HEK293 (cell line): ENCODE measurements at regions not wholly inside any gene's neighbourhood (a gene's known extent, or its start where the extent isn't known, plus 50 kb on each side); places are given as distances from the start of the nearest gene placed in this dataset.

Experiments
- CTCF ChIA-PET: fragments of 350-600 bp; formaldehyde crosslinking; extraction: SDS; loops from one replicate; lab custom pipeline; 2021; ENCODE audit warnings: antibody characterized with exemption; lab: Yijun Ruan, JAX
- POLR2A ChIA-PET: fragments of 300-600 bp; formaldehyde crosslinking; extraction: SDS; loops from one replicate; lab custom pipeline; 2020; ENCODE audit warnings: antibody characterized with exemption, inconsistent platforms; lab: Yijun Ruan, JAX
- H3K27ac ChIP-seq: fragments of 200-500 bp; sonication (Bioruptor generic); 2 replicates; pipeline ENCODE4 v1.5.1; 2014; ENCODE audit warnings: low read depth, low read length, control low read depth, inconsistent platforms; ENCODE audit errors: extremely low read depth
- H3K36me3 ChIP-seq, 2 experiments: fragments of 200-500 bp in 1 of 2; sonication (Bioruptor generic) in 1 of 2; 1 replicate in 1 of 2; 2 replicates in 1 of 2; pipeline ENCODE4 v1.5.1; 2014 to 2017; ENCODE audit warnings: inconsistent platforms in 2 of 2, low read length in 2 of 2; ENCODE audit not compliant: control insufficient read depth in 2 of 2, insufficient read depth in 1 of 2
- H3K4me1 ChIP-seq: fragments of 200-500 bp; sonication (Bioruptor generic); 2 replicates; pipeline ENCODE4 v1.5.1; 2014; ENCODE audit warnings: mild to moderate bottlenecking, low read length, inconsistent platforms; ENCODE audit not compliant: control insufficient read depth, insufficient read depth
- H3K4me3 ChIP-seq: 2 replicates; pipeline ENCODE4 v1.5.1; 2011; ENCODE audit warnings: low read depth, mild to moderate bottlenecking, control low read depth, low read length, moderate library complexity
- H3K9me3 ChIP-seq: fragments of 200-500 bp; sonication (Bioruptor generic); 2 replicates; pipeline ENCODE4 v1.5.1; 2014; ENCODE audit warnings: low read depth, low read length, inconsistent platforms; ENCODE audit not compliant: control insufficient read depth, insufficient read depth
- GLI4 ChIP-seq: fragments of 450-650 bp; formaldehyde crosslinking; IDR thresholded peaks from 2 replicates; pipeline ENCODE4 v1.5.1; 2016; ENCODE audit warnings: missing biosample characterization, missing genetic modification characterization
- KLF1 ChIP-seq: fragments of 450-650 bp; formaldehyde crosslinking; IDR thresholded peaks from 2 replicates; pipeline ENCODE4 v1.5.1; 2016; ENCODE audit warnings: missing biosample characterization, missing genetic modification characterization
- MZF1 ChIP-seq: fragments of 450-650 bp; formaldehyde crosslinking; IDR thresholded peaks from 2 replicates; pipeline ENCODE4 v1.5.1; 2017; ENCODE audit warnings: missing biosample characterization, missing genetic modification characterization, borderline replicate concordance
- OSR2 ChIP-seq: fragments of 450-650 bp; formaldehyde crosslinking; IDR thresholded peaks from 2 replicates; pipeline ENCODE4 v1.5.1; 2016; ENCODE audit warnings: missing biosample characterization, missing genetic modification characterization
- RBAK ChIP-seq: fragments of 450-650 bp; formaldehyde crosslinking; IDR thresholded peaks from 2 replicates; pipeline ENCODE4 v1.5.1; 2016; ENCODE audit warnings: missing biosample characterization, missing genetic modification characterization
- ZBTB26 ChIP-seq: fragments of 450-650 bp; formaldehyde crosslinking; optimal IDR thresholded peaks from 2 replicates; pipeline ENCODE3; 2016; ENCODE audit warnings: missing biosample characterization, mild to moderate bottlenecking, missing genetic modification characterization
- ZFP41 ChIP-seq: fragments of 450-650 bp; formaldehyde crosslinking; IDR thresholded peaks from 2 replicates; pipeline ENCODE4 v1.5.1; 2016; ENCODE audit warnings: missing biosample characterization, missing genetic modification characterization, borderline replicate concordance
- ZNF140 ChIP-seq: fragments of 450-650 bp; formaldehyde crosslinking; IDR thresholded peaks from 2 replicates; pipeline ENCODE4 v1.5.1; 2016; ENCODE audit warnings: missing biosample characterization, missing genetic modification characterization
- ZNF248 ChIP-seq: fragments of 450-650 bp; formaldehyde crosslinking; IDR thresholded peaks from 2 replicates; pipeline ENCODE4 v1.5.1; 2017; ENCODE audit warnings: missing biosample characterization, missing genetic modification characterization
- ZNF280D ChIP-seq: fragments of 450-650 bp; formaldehyde crosslinking; IDR thresholded peaks from 2 replicates; pipeline ENCODE4 v1.5.1; 2016; ENCODE audit warnings: missing biosample characterization, missing genetic modification characterization
- ZNF473 ChIP-seq: fragments of 450-650 bp; formaldehyde crosslinking; IDR thresholded peaks from 2 replicates; pipeline ENCODE4 v1.5.1; 2017; ENCODE audit warnings: missing biosample characterization, missing genetic modification characterization
- ZNF529 ChIP-seq: fragments of 450-650 bp; formaldehyde crosslinking; IDR thresholded peaks from 2 replicates; pipeline ENCODE4 v1.5.1; 2017; ENCODE audit warnings: missing genetic modification characterization, missing biosample characterization; ENCODE audit not compliant: insufficient replicate concordance
- ZNF530 ChIP-seq: fragments of 450-650 bp; formaldehyde crosslinking; IDR thresholded peaks from 2 replicates; pipeline ENCODE4 v1.5.1; 2016; ENCODE audit warnings: low read depth, missing biosample characterization, missing genetic modification characterization
- ZNF664 ChIP-seq: fragments of 450-650 bp; formaldehyde crosslinking; IDR thresholded peaks from 2 replicates; pipeline ENCODE4 v1.5.1; 2016; ENCODE audit warnings: missing biosample characterization, missing genetic modification characterization
- ZNF837 ChIP-seq: fragments of 450-650 bp; formaldehyde crosslinking; IDR thresholded peaks from 2 replicates; pipeline ENCODE4 v1.5.1; 2016; ENCODE audit warnings: missing biosample characterization, missing genetic modification characterization

GRCh38 chr1:193625255-193625654 is 438.8 kb upstream of the B3GALT2 start:
- Histone ChIP-seq H3K9me3 (no peaks in the 10 kb centered on the region), H3K4me1 (no peaks in the 10 kb centered on the region), H3K4me3 (no peak overlapping the region), H3K27ac (no peak overlapping the region), H3K36me3 (no peaks in the 10 kb centered on the region)
- POLR2A ChIA-PET = no interaction called here
- TF ChIP-seq RBAK (tag by site-specific recombination) = no peak
- CTCF ChIA-PET = no interaction called here

- POLR2A ChIA-PET = no interaction called here
- Histone ChIP-seq H3K27ac (no peak overlapping the region), H3K36me3 (no peaks in the 10 kb centered on the region), H3K9me3 (no peaks in the 10 kb centered on the region), H3K4me1 (no peaks in the 10 kb centered on the region), H3K4me3 (no peak overlapping the region)
- CTCF ChIA-PET = no interaction called here
- no peak for TF ChIP-seq ZNF664 (tag by site-specific recombination)
Measured at GRCh38 chr1:193619911-193620310, 433.5 kb upstream of the B3GALT2 start.

- TF ChIP-seq ZBTB26 (tag by site-specific recombination) (no peak), ZNF530 (tag by site-specific recombination) (no peak), ZNF473 (tag by site-specific recombination) (no peak), KLF1 (tag by site-specific recombination) (no peak), ZNF837 (tag by site-specific recombination) (no peak), GLI4 (tag by site-specific recombination) (no peak)
- Histone ChIP-seq H3K4me3 (no peak overlapping the region), H3K27ac (no peak overlapping the region), H3K36me3 (no peaks in the 10 kb centered on the region), H3K4me1 (no peaks in the 10 kb centered on the region), H3K9me3 (no peaks in the 10 kb centered on the region)
- POLR2A ChIA-PET = no interaction called here
- CTCF ChIA-PET = interaction anchor here (0.8 kb wide), 1 partner anchor 54 kb away, joined by 3 read pairs; no protein-coding TSS in a partner anchor
Measured at GRCh38 chr1:193614817-193615216, 428.4 kb upstream of the B3GALT2 start.

- CTCF ChIA-PET = no interaction called here
- H3K36me3 ChIP-seq = no peaks in the 10 kb centered on the region
- H3K9me3 ChIP-seq = no peaks in the 10 kb centered on the region
- H3K4me3 ChIP-seq = no peak overlapping the region
- H3K27ac ChIP-seq = no peak overlapping the region
- no peaks in the 10 kb centered on the region for H3K4me1 ChIP-seq
- no peak for TF ChIP-seq ZNF529
- no peak for TF ChIP-seq ZNF248 (tag by site-specific recombination)
- TF ChIP-seq ZFP41 = no peak
- no peak for TF ChIP-seq ZNF140 (tag by site-specific recombination)
- TF ChIP-seq ZNF280D (tag by site-specific recombination) = no peak
- TF ChIP-seq MZF1 = no peak
- no peak for TF ChIP-seq OSR2 (tag by site-specific recombination)
- POLR2A ChIA-PET = no interaction called here
Measured at GRCh38 chr1:193614275-193614674, 427.9 kb upstream of the B3GALT2 start.
